Spleen (tissue), 3 donors: ENCODE measurements at regions not wholly inside any gene's neighbourhood (a gene's known extent, or its start where the extent isn't known, plus 50 kb on each side); places are given as distances from the start of the nearest gene placed in this dataset.

Experiments used
- POLR2A ChIP-seq, 3 donors: fragments of 450-650 bp; IDR thresholded peaks; one replicate each; pipeline ENCODE4 v1.5.1; 2017; ENCODE audit warnings: antibody characterized with exemption in 3 of 3, mild to moderate bottlenecking in 1 of 3
- POLR2AphosphoS5 ChIP-seq, 3 donors: sonication (generic); formaldehyde crosslinking; IDR thresholded peaks; one replicate each; pipeline ENCODE4 v1.5.1; 2017; ENCODE audit warnings: antibody characterized with exemption in 3 of 3

DNA sequence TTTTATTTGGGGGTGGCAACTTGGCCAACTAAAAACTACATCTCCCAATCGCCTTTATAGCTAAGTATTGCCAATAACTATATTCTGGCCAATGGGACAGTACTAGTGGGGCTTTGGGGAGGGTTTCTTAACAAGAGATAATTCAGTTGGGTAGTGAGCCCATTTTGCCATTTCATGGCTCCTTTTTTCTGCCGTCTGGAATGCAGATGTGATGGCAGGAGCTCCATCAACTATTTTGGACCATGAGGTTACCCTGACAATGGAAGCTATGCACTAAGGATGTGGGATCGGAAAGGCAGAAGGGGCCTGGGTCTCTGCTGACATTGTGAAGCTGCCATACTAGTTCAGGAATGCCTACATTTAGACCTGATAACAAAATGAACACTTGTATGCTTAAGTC, 67.0 kb upstream of the FOXC1 start:
- TF ChIP-seq POLR2AphosphoS5 (IDR thresholded peaks at IDR 0.05) (no peak), POLR2A (IDR thresholded peaks at IDR 0.05) (no peak)
